HuH-7.5 (cell line): ENCODE measurements at regions not wholly inside any gene's neighbourhood (a gene's known extent, or its start where the extent isn't known, plus 50 kb on each side); places are given as distances from the start of the nearest gene placed in this dataset.
"Not testable (repeated sequence)": the region's sequence is repeated elsewhere in the genome, so short reads cannot be mapped to it uniquely, and the experiment has no call there.

Experiments used
- DNase-seq: peaks from one replicate; pipeline ENCODE4 v3.0.0; 2011; ENCODE audit warnings: low spot score

DNA sequence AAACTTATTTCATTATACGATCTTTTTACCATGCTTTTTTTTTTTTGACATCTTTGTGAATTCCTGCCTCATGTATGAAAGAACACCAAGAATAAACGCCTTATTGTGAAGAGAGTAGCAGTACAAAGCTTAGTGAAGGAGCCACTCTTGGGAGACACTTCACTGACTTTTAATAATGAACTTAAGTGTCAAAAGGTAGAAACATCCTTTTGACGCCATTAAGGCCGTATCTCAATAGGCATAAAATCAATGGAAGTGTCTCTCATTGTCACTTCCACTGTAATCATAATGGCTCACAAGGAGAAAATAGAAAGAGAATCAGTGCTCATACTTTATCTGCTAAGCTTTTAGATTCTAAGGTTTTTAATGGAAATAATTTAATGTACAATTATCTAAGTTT is 657.8 kb downstream of the DIPK2A start:
- no peak for DNase-seq

DNA sequence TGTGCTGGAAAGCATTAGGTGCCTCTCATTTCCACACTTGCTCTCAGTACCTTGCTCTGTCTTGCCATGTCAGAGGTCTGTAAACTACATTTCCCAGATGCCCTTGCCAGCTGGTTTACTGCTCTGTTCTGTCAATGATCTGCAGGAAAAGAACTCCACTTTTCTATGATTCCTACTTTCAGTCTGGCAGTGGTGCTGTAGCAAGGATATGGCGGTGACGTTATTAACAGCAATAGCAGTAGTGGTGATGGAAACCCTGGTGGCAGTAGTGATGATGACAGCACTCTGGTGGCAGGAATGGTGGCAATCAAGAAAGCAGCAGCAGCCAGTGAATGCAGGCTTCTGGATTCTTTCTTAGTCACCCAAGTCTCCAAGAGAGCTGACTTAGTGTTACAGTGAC is 665.2 kb downstream of the DIPK2A start:
- DNase-seq = no peak

DNA sequence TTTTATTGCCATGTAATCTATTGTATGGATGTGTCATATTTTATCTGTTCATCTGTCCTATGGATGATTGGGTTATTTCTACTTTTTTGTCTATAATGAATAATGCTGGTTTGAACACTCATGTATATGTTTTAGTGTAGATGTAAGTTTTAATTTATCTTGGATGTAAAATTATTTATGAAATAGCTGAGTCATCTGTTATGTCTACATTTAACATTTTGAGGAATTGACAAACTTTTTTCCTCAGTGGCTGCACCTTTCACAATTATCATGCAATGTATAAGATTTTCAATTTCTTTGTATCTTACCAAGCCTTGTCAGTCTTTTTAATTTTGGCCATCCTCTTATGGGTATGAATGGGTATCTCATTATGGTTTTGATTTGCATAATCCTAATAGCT is 666.4 kb downstream of the DIPK2A start:
- DNase-seq = no peak

DNA sequence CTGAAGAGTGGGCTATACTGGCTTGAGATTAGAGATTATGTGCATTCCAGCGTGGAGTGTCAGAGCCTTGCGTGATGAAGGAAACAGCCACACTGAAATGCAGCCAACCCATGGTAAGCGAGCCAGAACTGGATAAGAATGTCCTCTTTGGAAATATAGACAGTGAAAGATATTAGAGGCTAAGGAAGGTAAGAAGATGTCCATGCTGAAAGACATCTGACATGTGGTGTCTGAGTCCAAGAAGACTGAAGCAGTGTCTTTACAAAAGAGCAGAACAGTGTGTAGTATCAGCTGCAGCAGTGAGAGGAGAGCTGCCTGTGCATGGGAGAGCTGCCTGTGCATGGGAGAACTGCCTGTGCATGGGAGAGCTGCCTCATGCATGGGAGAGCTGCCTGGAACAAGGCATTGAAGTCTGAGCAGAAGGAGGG is 672.2 kb downstream of the DIPK2A start:
- DNase-seq = no peak

DNA sequence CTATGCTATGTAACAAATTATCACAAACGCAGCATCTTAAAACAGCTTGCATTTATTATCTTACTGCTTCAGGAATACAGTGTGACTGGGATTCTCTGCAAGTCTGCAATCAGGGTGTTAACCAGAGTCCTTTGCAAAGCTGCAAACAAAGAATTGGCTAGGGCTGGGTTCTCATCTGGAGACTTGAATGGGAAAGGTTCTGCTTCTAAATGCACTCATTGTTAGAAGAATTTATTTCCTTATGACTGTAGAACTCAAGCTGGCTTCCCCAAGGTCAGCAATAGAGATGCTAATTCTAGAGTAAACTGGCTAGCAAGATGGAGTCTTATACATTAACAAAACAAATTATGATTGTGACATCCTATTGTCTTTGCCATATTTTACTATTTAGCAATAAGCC is 673.7 kb downstream of the DIPK2A start:
- no peak for DNase-seq

DNA sequence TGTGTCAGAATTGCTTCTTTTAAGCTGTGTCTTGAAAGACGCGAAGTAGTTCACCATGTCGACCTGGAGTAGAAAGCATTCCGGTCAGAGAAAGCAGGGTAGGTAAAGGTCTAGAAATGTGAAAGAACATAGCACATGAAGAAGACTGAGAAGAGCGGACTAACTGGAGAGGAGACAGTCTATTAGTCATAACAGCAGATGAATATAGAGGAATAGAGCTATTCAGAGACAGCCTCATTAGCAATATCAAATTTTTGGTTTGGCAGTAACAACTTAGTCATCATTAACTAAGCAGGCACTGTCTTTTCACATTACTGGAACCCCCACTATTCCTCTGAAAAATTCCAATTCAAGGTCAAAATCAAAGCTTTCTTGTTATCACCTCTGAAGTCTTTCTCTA is 678.8 kb downstream of the DIPK2A start:
- DNase-seq = no peak

DNA sequence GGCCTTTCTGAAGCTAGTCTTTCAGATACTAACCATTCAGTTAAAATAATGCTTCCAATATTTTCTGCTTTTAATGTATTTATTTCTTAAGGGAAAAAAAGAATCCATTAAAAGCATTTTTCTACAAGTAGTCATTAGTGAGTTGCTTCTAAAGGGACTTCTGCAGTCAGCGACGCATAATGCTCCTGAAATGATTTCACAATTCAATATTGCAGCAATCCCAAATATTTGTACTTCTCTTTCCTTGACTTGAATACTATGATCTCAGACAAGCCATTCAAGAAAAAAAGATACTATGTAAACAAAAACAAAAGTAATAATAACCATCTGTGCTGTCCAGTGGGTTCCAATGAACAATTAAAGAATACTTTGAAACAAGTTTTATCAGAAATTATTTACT is 681.0 kb downstream of the DIPK2A start:
- no peak for DNase-seq

DNA sequence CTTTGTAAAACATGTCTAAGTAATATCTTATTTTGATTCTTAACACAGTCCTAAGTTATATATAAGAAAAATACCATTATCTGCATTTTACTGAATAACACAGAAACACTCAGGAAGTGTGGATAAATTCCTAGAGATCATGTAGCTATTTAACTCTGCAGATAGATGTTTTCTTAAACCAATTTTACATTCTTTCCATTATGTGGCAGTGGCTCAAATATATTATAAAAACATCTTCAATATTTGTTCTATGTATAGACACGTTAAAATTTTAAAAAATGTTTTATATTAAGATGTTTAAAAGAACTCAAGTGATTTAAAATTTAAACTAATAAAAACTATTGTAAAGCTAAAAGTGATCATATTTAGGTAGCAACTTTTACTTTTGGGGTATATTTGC is 683.8 kb downstream of the DIPK2A start:
- no peak for DNase-seq

DNA sequence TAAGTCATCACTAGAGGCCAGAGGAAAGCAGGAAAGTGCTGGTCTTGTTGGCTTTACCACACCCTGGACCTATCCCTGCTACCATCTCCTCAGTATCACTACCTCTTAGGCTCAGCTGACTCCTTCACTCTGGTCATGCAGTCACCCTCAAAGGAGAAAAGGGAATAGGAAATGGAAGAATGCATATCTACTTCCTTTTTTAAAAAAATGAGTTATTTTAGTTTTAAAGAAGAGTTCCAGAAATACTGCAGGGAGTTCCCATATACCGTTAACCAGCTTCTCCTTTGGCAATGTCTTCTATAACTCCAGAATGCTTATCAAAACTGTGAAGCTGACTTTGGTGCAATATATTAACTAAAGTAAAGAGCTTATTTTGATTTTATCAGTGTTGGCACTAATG is 688.6 kb downstream of the DIPK2A start:
- DNase-seq = no peak

DNA sequence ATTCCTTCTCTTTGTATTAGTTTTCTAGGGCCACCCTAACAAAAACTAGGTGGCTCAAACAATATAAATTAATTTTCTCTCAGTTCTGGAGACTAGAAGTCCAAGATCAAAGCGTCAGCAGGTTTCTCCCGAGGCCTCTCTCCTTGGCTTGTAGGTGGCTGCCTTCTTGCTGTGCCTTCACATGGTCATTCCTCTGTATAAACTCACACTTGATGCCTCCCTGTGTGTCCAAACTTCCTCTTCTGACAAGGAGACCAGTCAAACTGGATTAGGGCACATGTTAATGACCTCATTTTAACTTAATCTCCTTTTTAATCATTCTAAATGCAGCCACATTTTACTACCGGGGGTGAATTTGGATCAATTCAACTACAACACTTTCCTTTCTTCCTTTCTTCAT is 691.1 kb downstream of the DIPK2A start:
- no peak for DNase-seq

DNA sequence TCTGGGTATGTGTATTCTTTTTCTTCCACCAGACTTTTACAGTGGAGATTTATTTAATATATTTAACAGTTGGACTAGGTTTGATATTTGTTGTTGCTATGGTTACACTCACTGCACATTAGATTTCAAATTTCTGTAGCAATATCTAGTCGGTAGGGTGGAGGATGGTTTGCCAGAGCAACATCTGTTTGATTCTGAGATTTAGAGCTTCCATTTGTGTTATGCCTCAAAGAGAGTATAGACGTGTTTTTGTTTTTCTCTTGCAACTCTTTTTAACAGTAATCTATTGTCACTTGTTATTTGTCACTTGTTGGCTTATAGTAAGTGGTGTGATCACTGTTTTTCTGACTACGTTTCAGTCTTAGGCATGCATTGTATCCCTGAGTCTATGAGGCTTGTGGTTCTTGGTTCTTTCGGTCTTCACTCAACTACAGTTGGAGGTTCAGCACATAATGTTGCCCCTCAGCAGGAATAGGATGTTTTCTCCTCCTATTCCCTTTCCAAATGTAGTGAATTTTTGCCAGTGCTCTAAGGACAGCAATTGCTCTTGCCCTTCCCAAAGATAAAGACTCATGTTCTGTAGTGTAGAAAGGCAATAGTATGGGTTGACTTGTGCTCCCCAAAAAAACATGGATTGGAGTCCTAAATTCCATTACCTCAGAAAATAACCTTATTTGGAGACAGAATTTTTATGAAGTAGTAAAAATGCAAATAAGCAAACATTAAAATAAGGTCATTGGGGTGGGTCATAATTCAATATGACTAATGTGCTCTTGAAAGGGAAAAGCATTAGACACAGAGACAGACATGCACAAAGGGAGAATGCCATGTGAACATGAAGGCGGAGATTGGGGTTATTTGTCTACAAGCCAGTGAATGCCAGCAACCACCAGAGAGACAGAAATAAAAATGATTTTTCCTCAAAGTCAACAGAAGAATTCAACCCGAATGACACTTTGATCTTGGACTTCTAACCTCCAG is 692.1 kb downstream of the DIPK2A start:
- no peak for DNase-seq

DNA sequence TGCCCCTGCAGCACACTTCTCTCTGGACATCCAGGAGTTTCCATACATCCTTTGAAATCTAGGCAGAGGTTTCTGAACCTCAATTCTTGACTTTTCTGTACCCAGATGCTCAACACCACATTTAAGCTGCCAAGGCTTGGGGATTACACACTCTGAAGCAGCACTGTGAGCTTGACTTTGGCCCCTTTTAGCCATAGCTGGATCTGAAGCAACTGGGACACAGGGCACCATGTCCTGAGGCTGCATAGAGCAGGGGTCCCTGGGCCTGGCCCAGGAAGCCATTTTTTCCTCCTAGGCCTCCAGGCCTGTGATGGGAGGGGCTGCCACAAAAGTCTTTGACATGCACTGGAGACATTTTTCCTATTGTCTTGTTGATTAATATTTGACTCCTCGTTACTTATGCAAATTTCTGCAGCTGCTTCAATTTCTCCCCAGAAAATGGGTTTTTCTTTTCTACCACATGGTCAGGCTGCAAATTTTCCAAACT is 694.0 kb downstream of the DIPK2A start:
- no peak for DNase-seq

DNA sequence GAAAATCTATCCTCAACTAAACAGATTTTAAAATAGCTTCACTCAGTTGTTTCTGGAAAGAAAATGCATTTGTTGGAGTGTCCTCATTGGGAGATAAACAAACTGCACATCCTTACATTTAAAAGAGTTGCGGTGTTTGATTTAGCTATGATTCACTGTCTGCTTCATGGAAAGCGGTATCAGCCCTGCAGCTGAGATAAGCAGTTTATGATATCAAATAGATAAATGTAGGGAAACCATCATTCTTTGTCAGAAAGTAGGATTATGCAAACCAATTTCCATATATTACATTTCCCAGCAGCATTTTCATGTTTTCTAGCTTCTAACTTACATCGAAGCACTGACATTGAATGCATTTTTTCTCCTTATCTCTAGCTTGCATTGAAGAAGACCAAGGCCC is 698.9 kb downstream of the DIPK2A start:
- no peak for DNase-seq

DNA sequence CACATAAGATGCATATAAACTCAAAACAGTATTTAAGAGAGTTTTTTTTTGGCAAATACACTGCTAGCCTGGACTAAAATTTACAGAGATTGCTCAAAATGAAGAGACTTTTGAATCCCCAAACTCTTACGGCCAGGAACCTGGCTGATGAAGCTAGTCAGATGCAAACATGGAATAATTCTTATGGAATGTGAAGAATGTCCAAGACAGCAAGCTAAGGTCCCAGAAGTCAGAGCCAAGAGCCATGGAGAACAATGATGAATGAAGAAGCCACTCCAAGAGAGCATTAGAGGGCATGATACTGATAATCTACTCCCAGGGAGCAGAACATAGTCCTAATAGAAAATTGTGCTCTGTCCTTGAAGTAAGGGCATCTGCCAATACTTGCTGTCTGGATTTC is 705.5 kb downstream of the DIPK2A start:
- DNase-seq = no peak

DNA sequence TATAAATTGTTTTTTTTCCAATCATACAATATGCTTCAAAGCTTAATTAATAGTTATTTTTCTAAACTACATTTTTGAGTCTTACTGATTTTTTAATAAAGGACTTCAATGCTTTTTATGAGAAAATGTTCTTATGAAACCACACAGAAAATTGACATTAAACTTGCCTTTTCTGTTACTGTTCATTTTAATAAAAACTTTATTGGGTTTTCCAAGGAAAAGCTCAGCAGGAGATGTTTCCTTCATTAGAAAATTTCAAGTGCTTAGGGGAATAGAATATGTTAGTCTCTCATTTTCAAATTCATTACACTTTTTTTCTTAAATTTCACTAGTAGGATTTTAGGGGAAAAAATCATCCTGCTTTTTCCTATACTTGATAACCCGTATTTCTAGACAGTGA is 711.4 kb downstream of the DIPK2A start:
- no peak for DNase-seq

DNA sequence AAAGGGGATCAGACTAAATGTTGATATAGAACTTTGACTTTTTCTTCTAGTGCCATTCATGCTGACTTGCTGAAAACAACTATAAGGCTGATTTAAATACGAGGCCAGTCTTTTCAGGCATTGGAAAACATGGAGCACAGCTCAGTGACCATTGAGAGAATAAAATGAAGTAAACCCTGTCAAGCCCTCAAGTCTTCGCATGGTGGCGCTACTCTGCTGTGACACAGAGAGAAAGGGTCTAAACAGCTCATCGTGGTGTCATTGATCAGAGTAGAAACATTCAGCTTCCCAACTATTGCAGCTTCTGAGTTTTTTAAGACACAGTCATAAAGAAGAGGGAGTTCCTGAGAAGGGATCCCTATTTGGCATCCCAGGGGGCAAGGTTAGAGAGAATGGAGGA is 716.2 kb downstream of the DIPK2A start:
- DNase-seq = no peak

DNA sequence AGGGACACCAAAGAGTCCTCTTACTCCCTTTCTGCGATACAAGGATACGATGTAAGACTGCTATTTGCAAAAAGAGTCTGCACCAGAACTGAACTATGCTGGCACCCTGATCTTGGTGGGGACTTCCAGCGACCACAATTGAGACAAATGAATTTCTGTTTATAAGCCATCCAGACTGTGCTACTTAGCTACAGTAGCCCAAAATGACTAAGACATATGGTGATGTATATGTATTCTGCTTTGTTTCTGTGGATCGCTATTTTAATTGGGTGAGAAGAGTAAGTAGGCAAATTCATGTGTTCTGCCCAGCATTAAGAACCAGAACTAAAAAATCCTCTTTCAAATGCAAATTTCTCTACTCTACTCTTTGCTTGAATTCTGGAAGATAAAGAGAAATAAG is 720.9 kb downstream of the DIPK2A start:
- DNase-seq = no peak

DNA sequence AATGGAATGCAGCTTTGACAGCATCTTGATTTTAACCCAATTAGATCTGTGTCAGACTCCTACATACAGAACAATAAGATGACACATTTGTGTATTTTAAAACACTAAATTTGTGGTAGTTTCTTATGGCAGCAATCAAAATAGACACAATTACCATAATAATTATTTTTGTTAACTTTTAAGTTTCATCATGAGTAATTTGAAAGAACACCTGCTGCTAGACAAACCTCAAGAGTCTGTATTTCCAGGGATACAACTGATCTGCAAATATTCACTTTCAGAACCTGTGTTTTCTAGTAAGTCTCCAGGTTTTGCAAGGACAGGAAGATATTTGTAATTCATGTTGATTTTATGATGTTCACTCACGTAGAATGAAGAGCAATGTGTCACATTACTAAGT is 736.8 kb downstream of the DIPK2A start:
- no peak for DNase-seq

DNA sequence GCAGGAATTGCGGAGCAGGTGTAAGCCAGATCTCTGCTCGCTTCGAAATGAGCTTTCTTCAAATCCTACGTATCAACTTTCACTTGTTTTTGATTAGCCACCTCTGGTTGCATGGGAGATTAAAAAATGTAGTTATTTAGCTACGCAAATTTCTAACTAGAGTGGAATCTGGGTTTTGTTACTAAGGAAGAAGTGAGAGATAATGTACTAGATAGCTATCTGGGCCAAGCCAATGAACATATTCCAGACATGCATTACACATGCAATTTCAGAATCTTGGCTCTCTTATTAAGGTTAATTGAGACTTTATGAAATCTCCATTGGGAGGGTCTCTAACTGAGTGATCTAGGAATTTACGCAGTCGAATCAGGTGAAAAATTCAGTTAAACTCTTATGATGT is 765.7 kb downstream of the DIPK2A start:
- no peak for DNase-seq

DNA sequence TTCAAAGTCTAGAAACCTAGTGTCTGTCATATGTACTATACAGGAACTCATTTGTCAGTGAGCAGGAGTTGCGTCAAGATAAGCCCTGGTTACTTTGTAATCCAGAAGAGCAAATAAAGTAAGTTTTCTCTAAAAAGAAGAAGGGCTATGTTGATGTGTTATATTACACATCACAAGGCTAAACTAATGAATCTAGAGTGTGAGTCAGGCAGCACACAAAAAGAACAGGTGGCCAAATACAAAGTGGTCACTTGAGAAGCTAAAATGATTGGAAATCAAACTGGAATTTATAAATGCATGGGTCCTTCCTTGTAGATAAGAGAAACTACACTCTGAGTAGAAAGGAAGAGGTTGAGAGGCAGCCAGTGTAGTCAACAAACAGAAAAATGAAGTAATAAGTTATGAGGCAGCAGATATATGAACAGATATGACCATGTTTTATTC is 771.6 kb downstream of the DIPK2A start:
- DNase-seq = no peak

DNA sequence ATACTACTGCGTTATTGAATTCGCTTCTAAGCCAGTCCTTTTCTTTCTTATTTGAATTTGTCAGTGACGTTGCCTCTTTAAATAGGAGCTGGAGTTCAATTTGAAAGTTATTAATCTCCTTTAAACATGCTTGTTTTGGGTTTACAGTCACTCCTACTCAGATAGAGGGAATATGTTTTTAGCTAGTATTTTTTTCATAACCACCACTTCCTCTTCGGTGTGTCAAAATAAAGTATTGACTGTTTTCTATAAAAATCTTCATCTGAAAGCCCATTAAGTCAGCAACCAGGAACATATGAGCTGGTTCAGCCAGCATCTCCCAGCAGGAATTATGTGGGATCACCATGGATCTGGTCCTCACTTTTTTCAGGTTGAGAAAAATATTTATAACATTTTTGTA is 772.9 kb downstream of the DIPK2A start:
- DNase-seq = no peak

DNA sequence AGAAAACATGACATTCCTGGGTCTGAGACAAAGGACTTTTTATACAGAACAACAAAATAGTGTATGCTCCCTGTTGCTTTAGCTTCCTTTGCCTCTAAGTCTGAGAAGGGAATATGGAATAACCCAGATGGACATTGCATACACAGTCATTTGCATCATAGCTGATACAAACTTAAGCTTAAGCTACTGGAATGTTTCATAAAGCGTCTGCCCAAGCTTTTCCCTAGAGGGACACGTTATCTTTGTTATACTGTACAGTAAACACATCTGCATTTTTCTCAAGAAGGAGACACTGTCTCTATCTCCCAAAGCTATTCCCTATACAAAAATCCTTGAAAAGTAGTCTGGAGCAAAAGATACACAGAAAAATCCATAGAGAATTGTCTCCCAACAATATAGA is 775.0 kb downstream of the DIPK2A start:
- DNase-seq = no peak

DNA sequence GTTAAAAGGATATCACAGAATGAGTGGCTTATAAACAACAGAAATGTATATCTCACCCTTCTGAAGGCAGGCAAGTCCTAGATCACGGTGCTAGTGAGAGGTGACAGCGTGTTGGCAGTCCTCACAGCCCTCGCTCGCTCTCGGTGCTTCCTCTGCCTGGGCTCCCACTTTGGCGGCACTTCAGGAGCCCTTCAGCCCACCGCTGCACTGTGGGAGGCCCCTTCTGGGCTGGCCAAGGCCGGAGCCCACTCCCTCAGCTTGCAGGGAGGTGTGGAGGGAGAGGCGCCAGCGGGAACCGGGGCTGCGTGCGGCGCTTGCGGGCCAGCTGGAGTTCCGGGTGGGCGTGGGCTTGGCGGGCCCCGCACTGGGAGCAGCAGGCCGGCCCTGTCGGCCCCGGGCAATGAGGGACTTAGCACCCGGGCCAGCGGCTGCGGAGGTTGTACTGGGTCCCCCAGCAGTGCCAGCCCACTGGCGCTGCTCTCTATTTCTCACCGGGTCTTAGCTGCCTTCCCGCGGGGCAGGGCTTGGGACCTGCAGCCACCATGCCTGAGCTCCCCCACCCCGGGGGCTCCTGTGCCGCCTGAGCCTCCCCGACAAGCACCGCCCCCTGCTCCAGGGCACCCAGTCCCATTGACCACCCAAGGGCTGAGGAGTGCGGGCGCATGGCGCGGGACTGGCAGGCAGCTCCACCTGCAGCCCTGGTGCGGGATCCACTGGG is 778.1 kb downstream of the DIPK2A start:
- not testable (repeated sequence) for DNase-seq
